ENCODE measurements at regions not wholly inside any gene's neighbourhood (a gene's known extent, or its start where the extent isn't known, plus 50 kb on each side); places are given as distances from the start of the nearest gene placed in this dataset.
"Not testable (repeated sequence)": the region's sequence is repeated elsewhere in the genome, so short reads cannot be mapped to it uniquely, and the experiment has no call there.

- no peak for DNase-seq (ENCODE audit: low read depth)
Observed at GRCh38 chr3:64803469-64803868, 115.7 kb upstream of the ADAMTS9 start.

GRCh38 chr3:64802460-64802859, 114.7 kb upstream of the ADAMTS9 start:
- no peak for DNase-seq (ENCODE audit: low read depth)

- no peak for DNase-seq (ENCODE audit: low read depth)
Observed at GRCh38 chr3:64801856-64802255, 114.1 kb upstream of the ADAMTS9 start.

- no peak for DNase-seq (ENCODE audit: low read depth)
Observed at GRCh38 chr3:64799606-64800005, 111.8 kb upstream of the ADAMTS9 start.

DNA sequence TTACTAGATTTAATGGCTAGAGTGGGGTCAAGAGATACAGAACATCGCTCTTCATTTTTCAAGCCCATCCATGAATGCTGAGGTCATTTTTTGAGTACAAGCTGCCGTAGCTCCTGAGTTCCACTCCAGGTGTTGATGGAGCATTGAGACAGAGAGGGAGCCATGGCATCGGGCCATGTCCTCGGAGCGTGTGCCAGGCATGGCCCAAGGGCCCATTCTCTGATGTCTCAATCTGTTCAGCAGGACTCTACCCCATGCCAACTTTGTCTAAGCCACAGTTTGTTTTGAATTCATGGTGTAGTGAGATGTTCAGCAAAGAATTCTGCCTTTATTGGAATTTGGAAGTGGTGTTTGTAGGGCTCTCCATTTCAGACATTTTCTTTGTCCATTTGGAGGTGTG, 110.5 kb upstream of the ADAMTS9 start:
- DNase-seq (ENCODE audit: low read depth) = no peak

- no peak for DNase-seq (ENCODE audit: low read depth)
Observed at GRCh38 chr3:64796607-64797399, 109.0 kb upstream of the ADAMTS9 start.

DNA sequence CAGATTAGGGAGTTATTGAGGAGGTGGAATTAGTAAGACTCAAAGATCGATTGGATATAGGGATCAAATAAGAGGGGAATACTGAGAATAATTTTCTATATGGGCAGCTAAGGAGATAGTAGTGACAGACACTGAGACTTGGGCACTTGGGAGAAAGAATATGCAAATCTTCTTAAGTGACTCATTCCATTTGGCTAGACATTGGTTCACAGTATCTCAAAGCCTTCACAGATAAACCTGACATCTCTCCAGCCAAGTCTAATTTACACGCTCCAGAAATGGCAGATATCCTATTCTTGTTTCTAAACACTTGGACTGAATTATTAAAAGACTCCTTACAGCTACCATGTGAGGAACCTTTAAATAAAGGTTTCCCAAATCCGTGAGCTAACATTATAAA, 104.6 kb upstream of the ADAMTS9 start:
- no peak for DNase-seq (ENCODE audit: low read depth)

DNA sequence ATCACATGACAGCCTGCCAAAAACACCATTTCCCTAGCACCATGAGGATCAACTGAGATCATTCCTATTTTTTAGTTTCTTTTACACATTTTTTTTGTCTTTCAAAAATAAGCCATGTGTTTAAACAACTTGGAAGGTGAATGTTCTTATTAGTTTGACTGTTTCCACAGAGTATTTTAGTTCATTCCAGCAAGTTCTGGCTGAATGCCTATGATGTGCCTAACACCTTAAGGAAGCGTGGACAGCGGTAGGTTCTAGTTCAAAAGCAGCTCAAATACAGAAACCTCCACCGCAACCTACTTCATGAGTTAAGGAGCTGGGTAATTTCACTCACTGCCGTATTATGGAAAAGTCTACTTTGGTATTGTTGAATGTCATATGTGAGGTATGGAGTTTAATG, 101.3 kb upstream of the ADAMTS9 start:
- DNase-seq (ENCODE audit: low read depth) = no peak

- no peak for DNase-seq (ENCODE audit: low read depth)
Observed at GRCh38 chr3:64783200-64783599, 95.4 kb upstream of the ADAMTS9 start.

DNA sequence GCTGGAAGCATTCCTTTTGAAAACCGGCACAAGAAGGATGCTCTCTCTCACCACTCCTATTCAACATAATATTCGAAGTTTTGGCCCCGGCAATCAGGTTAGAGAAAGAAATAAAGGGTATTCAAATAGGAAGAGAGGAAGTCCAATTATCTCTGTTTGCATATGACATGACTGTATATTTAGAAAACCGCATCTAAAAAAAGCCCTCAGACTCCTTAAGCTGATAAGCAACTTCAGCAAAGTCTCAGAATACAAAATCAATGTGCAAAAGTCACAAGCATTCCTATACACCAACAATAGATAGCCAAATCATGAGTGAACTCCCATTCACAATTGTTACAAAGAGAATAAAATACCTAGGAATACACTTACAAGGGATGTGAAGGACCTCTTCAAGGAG, 93.1 kb upstream of the ADAMTS9 start:
- not testable (repeated sequence) for DNase-seq (ENCODE audit: low read depth)

DNA sequence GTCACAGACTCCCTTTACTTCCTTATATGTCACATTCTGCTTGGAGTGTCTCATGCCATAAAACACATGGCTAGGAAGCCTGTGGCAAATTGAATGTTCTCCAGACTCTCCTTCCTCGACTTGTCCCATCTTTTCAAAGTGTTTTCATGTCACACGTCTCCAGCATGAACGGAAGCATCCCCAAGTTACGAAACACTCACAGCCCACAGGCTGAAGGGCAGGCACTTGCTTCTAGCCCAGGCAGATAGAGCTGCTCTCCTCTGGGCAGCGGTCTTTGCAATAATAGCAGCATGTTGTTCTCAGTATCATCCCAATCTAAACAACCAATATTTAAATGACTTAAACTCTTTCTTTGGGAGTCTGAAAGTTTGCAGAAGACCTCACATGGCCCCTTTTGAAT, 85.3 kb upstream of the ADAMTS9 start:
- DNase-seq (ENCODE audit: low read depth) = no peak

DNA sequence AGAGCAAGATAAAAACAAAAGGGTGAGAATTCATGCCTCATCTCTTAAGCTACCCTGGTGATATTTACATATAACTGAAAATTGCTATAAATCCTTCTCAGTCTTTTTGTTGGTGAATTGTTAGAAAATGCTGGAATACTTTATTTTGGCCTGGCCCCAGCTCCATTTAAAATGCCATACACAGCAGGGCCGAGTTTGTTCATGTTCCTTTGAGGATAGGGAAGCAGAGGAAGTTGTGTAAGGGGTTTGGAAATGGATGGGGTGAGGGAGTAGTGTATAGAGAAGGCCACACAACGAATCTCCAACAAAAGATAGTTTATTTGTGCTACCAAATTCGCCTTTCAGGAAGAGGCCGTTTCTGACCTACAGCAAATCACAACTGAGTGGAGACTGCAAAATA, 78.6 kb upstream of the ADAMTS9 start:
- DNase-seq (ENCODE audit: low read depth) = no peak

DNA sequence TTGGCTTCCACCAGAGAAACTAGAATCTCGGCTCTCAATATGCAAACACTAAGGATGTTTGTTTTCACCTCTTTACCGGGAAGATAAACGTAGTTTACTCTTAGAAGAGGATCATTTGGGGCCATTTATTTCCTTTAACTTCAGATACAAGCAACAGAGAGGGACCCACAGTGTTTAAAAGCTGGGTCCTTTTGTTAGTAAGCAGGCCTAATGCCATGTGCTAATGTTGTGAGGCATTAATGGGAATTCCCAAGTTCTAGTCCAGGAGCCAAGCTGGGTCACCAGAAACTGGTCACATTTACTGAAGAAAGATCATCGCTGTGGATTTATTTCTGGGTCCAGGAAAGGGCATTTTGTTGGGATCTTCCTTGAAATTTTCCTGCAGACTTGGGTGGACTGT, 78.1 kb upstream of the ADAMTS9 start:
- no peak for DNase-seq (ENCODE audit: low read depth)

GRCh38 chr3:64764386-64764929, 76.7 kb upstream of the ADAMTS9 start:
- DNase-seq (ENCODE audit: low read depth) = no peak

DNA sequence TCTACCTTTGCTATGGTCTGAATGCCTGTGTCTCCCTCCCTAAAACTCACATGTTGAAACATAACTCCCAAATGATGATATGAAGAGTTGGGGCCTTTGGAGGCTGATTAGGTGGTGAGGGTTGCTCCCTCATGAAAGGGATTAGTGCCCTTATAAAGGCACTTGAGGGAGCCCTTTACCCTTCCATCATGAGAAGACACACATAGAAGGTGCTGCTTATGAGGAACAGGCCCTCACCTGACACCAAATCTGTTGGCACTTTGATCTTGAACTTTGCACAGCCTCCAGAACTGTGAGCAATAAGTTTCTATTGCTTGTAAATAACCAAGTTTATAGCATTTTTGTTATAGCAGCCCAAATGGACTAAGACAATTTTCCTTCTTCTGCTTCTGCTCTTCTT, 76.2 kb upstream of the ADAMTS9 start:
- no peak for DNase-seq (ENCODE audit: low read depth)

- DNase-seq (ENCODE audit: low read depth) = no peak
Observed at GRCh38 chr3:64761729-64762128, 73.9 kb upstream of the ADAMTS9 start.

DNA sequence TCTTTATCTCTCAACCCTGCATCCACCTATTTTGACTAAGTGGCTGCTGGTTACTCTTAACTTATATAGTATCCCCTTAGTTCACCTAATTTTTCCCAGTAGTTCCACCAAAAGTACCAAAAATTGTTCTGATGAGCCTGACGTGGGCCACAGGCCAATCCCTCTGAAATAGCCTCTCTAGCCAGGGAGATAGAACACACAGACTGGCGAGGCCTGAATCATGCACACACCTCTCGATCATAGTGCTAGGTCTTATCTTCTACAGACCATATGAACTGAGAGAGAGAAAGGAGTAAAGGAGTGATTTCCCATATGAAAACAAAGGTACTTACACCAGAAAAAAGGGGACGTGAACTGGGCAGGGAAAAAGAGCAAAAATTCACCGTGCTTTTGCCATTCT, 72.5 kb upstream of the ADAMTS9 start:
- DNase-seq (ENCODE audit: low read depth) = no peak

- DNase-seq (ENCODE audit: low read depth) = no peak
Observed at GRCh38 chr3:64759811-64760210, 72.0 kb upstream of the ADAMTS9 start.

- DNase-seq (ENCODE audit: low read depth) = no peak
Observed at GRCh38 chr3:64756398-64756986, 68.7 kb upstream of the ADAMTS9 start.

DNA sequence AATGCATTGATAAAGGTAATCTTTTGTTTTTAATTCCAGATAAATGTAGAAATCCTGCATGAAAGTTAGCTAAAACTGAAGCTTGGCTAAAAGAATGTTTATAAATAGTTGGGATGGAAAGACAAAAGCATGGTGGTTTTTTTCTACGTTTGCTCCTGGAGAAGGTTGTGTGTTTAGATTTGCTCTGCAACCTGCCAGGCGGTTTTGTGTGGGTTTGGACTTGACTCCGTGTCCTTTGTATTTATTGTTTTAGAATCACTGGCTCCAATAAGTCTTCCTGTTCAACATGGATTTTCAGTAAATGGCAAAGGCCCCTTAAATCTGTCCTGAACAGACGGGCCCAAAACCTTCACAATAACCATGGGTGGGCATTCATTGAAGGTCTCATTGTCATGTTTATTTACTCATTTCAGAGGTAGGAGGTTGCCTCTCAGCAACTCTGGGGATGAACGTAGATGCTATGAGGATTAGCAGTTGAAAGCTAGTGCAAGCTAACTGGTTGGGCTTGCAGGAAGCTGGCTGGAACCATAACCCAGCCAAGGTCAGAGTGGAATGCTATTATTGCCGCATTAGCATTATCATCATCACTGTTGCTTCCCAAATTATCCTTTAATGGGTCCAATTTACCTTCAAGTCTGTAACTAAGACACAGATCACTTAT, 60.6 kb upstream of the ADAMTS9 start:
- DNase-seq (ENCODE audit: low read depth) = no peak

DNA sequence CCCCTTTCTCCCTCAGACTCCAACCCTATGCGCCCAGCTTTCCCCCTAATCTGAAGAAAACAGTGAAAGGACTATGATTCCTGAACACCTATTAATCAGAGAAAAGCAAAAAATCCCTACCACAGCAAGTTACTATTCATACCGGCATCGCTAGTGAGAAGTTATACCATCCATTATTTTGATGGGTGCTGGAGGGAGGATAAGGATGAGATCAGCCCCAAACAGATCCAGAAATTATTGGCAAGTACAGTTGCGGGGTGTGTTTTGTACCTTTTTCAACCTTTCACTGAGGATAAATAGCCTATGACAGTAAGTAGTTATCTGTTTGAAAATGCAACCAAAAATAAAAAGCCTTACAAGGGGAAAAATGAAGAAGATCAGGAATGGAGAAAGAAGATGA, 59.9 kb upstream of the ADAMTS9 start:
- DNase-seq (ENCODE audit: low read depth) = no peak

DNA sequence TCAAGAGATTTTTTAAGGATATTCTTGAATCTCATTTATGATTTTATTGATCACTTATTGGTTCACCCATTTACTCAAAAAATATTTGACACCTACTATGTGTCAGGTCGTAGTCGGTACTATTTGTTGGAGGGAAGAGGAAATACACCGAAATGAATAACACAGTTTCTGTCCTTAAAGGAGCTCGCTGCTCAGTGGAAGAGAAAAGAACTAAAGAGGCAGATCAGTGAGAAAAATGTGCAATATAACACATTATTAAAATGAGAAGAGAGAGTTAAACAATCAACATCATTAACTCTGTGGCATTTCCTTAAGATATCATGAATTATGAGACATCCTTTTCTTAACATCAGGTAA, 56.1 kb upstream of the ADAMTS9 start:
- no peak for DNase-seq (ENCODE audit: low read depth)

DNA sequence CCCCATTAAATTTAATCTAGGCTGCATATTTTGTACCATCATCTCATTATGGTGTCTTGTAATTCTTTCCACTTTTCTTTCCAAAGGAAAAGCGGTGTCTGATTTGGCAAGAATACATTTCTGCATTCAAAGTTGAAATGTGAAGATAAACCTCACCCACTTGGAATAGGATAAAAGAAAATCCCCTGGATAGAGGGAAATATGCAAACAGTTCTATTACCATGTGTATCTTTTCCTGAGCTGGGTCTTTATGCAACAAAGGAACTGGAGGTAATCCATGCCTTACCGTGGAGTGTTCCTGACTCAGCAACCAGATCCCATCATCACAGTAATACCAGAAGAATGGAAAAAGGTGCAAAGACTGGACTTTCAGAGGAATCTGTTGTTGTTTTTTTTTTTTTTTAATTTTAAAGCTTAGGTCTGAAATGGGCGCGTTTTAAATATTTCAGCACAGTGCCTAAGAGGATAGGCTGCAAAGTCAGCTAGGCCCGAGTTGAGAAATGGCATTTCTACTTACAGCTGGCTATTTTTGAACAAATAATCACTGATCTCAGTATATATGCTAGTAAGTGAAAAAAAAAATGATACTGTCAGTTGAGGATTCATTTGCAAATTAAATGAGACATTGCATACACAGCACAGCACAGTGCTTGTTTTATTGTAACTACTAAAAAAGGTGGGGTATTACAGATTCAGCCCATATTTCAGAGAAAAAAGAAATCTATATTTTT, 55.5 kb upstream of the ADAMTS9 start:
- DNase-seq (ENCODE audit: low read depth) = no peak
